ENCODE measurements at regions not wholly inside any gene's neighbourhood (a gene's known extent, or its start where the extent isn't known, plus 50 kb on each side); places are given as distances from the start of the nearest gene placed in this dataset.
"Not testable (repeated sequence)": the region's sequence is repeated elsewhere in the genome, so short reads cannot be mapped to it uniquely, and the experiment has no call there.

DNA sequence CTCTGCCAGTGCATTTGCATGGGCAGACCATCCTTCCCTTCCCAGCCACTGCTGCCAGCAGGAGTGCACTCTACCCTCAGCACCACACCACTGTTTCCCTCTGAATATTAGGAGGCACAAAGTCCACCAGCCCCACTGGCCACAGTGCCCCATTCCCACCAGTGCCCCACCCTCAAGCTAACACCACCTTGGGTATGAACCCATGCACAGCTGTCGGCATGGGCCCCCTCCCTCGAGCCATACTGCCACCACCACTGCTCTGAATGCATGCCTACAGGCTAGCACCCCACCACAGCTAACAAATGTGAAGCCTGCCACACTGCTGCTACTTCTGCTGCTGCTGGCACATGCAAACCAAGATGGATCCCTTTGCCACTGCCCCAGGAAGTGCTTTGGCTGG is 810.4 kb downstream of the TRAM1L1 start:
- DNase-seq: no peak

DNA sequence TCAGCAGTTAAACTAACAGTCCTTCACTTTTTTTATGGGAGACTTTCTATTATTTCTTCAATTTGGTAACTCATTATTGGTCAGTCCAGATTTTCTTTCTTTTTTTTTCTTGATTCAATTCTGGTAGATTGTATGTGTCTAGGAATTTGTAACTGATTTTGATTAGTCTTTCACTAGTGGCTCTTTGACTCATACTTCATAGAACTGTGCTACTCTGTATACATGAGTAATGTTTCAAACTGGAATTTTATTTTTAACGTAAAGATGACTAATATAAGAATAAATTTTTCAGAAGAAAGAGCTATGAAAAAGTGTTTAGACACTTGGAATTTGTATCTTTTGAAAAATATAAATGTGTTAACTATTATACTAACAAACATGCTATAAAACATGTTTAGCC is 813.0 kb downstream of the TRAM1L1 start:
- no peak for DNase-seq

DNA sequence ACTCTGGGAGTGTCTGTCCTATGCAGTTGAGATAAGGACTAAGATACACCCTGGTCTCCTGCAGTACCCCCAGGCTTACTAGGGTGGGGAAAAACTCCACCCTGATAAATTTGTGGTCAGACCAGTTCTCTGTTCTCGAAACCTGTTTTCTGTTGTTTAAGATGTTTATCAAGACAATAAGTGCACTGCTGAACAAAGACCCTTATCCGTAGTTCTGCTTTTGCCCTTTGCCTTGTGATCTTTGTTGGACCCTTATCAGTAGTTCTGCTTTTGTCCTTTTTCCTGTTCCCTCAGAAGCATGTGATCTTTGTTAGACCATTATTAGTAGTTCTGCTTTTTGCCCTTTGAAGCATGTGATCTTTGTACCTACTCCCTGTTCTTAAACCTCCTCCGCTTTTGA is 824.4 kb downstream of the TRAM1L1 start:
- peak; percentile 68 for DNase-seq

DNA sequence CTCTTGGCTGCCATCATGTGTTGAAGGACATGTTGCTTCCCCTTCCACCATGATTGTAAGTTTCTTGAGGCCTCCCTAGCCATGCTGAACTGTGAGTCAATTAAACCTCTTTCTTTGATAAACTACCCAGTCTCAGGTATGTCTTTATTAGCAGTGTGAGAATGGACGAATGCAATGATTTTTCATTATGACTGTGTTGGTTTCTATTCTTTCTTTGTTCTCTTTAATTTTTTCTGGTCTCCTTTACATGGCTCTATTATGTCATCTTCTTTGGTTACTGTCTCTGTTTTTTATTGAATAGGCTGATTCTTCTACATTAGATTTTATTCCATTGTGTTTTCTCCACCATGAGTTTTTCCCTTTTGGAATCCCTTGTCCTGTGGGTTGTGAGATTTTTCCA is 840.6 kb downstream of the TRAM1L1 start:
- no peak for DNase-seq

DNA sequence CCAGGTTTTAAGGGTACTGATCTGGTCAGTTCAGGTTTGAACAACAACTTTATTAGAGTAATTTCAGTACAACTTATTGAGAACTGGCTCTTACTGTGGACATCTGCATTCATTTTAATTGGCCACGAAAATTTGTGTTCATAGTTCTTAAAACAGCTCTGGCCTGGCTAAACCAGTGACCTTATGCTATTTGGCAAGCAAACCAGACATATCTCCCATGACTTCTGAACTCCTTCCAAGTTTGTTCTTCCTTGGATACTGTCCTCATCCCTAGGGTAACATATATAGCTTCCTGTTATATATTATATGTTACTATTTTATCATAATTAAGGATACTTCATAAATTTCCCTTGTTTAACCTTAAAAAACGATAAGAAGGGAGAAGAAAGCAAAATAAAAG is 841.9 kb downstream of the TRAM1L1 start:
- no peak for DNase-seq

DNA sequence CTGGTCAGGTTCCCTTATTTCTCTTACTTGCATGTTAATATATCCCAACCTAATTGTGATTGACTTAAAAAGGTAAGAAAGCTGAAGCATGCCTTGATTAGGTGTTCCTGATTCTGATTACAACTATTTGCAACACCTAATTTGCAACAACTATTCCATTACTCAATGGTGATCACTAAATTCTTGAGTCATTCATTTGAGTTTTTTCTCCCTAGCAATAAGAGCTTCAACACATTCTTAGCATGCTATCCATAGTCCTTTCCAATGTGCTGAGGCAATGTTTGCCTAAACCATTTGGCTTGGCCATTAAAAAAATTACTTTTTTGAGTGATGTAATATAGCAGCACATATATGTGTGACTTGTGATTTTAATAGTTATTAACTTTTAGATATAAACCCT is 851.4 kb downstream of the TRAM1L1 start:
- DNase-seq: no peak

DNA sequence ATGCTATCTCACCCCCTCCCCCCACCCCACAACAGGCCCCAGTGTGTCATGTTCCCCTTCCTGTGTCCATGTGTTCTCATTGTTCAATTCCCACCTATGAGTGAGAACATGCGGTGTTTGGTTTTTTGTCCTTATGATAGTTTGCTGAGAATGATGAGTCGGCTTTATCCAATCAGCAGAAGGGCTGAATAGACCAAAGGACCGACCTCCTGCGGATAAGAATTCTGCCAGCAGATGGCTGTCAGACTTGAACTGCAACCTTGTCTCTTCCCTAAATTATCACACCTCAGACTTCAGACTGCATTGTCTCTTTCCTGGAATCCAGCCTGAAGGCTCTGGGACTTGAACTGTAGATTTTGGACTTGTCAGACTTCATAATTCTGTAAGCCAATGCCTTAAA is 853.4 kb downstream of the TRAM1L1 start:
- not testable (repeated sequence) for DNase-seq

DNA sequence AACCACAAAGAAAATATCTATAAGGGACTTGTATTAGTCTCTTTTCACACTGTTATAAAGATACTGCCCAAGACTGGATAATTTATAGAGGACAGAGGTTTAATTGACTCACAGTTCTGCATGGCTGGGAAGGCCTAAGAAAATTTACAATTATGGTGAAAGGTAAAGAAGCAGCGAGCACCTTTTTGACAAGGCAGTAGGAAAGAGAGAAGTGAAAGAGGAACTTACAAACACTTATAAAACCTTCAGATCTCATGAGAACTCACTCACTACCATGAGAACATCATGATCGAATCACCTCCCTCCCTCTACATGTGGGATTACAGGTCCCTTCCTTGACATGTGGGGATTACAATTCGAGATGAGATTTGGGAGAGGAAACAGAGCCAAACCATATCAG is 856.0 kb downstream of the TRAM1L1 start:
- DNase-seq: no peak

DNA sequence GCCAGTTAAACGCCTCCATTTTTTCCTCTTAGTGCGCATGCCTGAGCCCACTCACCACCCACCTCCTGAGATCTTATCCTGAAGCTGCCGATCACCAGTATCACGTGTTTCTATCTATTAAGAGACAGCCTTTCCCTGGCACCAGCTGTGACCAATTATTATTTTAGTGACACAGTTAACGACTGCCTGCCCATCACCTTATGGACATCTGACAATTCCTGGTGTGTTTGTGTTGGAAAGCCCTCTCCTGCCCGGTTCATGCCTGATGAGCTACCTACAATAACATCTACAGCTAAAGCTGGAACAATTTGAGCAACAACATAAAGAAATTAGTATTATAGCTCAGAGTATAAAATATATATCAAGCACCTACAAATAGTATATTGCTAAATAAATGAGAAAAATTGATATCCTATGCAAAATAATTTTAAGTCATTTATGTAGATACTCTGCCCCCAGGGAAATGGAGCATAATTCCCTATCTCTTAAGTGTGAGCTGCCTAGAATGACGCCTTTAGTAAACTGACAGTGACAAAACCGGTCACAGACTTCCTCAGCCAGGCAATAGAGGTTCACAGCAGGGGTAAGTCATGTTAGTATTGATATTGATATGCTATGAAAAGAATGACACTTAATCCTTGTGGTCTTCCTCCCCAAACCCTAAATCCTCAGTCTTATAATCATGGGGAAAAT is 862.2 kb downstream of the TRAM1L1 start:
- DNase-seq: no peak

DNA sequence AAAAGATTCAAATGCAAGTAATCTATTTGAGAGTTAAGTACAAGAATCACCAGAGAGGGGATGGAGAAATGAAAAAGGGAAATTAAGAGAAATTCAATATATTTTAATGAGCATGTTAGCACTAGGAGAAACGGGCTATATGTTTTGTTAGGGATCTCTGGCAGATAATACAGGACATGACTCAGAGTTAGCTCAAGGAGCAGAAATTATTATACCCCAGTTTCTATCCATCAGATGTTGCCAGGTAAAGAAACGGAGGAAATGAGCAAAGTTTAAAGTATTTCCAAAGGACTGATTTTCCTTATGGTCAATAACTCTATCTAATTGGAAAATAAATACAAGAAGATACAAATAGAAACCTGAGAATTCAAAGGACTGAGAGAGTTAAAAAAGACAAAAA is 867.6 kb downstream of the TRAM1L1 start:
- no peak for DNase-seq

DNA sequence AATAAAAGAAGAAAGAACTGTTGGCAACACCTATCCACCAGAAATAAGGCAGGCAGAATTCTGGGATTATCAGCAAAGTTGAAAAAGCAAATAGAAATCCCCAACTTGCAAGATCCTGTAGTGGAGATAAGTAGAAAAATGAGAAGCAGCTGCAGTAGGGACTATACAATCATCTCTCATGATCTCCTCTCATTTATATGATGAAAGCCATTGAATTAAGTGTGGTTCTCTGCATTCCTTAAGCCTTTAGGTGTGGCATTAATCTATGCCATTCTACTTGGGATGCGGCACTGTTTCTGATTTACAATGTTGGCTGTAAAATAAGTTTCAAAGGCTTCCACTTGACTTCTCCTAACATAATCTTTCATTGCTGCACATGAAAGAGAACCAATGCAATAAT is 869.8 kb downstream of the TRAM1L1 start:
- no peak for DNase-seq

DNA sequence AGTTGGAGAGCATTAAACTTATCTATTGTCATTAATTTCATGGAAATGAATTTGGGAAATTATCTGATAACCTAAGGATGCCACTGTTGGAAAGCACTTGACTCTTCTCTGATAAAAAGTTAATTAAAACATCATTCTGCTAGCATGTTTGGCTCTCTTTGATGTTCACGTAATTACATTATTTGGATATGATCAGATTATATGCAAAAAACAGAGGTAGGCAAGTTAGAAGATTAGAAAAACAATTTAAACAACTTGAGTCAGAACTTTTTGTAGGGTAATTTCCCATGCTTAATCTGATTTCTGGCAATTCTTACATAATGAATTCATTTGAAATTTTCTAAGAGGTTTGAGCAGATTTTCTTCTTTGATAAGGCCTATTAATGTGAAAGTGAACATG is 882.9 kb downstream of the TRAM1L1 start:
- DNase-seq: no peak

DNA sequence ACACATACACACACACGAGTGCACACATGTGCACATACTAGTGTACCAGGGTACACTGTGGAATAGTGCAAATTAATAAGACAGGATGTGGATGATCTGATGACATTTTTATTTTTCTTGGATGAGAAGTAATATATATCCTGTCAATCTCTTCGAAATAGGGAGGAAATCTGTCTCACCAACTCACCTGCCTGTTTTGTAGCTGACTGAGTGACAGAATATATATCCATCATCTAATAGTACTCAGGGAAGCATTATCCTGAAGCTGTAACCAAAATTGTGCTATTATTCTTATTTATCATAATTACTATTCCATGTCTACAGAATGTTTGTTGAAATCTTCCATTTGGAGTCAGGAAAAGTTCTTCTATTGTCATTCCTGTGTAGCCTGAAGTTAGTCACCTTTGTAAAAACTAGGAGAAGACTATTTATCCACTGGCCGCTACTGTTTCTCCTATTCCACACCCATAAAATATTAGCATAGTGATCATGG is 888.0 kb downstream of the TRAM1L1 start:
- DNase-seq: no peak

DNA sequence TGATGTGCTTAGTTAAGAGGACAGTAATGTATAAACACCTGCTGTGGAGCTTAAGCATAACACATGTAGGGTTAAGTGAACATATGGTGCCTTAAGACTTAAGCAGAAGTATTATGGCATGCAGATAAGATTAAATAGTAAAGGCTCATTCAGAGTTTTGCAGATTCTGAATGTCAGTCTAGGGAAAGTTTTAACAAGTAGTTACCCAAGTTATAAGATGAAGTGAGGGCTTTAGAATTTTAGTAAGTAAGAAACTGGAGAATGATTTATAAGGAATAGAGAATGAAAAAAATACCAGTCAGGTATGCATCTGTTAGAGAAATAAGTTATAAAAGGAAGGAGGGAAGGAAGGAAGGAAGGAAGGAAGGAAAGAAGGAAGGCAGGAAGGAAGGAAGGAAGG is 902.1 kb downstream of the TRAM1L1 start:
- DNase-seq: no peak

DNA sequence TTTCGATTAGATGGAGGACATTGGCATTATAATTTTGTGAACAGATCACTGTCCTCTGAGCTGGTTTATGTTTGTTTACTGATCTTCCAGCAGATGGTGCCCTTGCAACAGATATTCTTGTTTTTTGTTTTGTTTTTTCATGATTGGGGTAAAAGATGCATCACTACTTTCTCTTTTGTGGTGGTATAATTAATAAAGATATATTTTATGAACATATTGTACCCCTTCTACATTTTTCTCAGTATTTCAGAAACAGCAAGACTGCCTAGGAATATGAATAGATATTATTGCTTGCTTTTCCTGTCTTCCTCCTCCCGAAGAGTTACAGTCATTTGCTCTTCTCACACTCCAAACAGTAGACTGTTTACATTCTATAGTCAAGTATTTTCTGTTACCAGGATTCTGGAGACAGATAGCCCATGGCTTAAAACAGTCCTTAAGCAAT is 905.2 kb downstream of the TRAM1L1 start:
- DNase-seq: peak; percentile 48

DNA sequence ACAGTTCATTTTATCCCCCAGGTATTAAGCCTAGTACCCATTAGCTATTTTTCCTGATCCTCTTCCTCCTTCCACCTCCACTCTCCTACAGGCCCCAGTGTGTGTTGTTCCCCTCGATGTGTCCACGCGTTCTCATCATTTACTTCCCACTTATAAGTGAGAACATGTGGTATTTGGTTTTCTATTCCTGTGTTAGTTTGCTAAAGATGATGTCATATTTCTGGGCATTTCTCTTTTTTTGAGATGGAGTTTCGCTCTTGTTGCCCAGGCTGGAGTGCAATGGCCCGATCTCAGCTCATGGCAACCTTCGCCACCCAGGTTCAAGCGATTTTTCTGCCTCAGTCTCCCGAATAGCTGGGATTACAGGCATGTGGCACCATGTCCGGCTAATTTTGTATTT is 934.0 kb downstream of the TRAM1L1 start:
- DNase-seq: not testable (repeated sequence)

DNA sequence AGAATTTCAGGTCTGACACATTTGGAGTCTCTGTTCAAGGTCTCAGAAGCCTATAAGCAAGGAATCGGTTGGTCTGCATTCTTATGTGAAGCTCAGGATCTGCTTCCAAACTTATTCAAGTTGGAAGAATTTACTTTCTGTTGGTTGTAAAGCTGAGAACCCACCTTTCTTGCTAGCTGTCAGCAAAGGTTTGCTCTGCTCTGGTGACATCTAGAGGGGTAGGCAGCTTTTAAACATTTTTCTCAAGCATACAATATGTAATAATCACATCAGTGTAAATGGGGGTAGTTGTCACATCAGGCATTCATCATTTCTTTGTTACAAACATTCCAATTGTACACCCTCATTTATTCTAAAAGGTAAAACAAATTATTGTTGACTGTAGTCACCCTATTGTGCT is 935.2 kb downstream of the TRAM1L1 start:
- no peak for DNase-seq

DNA sequence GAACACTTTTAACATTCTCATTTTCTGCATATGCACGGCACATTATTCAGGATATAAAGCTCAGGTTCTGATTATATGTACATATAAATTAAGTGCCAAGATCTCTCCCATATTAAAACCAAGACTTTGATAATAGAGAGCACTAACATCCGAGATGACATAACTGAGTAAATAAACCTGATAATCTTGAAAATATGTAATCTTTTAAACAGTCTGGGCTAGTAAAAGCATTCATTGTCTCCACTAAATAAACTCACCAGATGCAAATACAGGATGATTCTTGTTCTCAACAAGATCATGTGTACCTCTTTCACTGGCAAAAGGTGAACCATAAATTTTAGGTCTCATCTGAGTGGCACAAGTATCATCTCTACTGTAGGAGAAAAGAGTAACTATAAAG is 942.2 kb downstream of the TRAM1L1 start:
- DNase-seq: no peak

DNA sequence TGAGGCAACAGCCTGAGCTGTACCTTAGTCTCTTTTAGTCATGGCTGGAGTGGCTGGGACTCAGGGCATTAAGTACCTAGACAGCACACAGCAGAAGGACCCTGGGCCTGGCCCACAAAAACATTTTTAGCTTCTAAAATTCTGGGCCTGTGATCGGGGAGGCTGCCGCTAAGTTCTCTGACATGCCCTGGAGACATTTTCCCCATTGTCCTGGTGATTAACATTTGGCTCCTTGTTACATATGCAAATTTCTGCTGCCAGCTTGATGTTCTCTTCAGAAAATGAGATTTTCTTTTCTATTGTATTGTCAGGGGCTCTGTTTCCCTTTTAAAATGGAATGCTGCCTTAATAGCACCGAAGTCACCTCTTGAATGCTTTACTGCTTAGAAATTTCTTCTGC is 952.4 kb downstream of the TRAM1L1 start:
- no peak for DNase-seq

DNA sequence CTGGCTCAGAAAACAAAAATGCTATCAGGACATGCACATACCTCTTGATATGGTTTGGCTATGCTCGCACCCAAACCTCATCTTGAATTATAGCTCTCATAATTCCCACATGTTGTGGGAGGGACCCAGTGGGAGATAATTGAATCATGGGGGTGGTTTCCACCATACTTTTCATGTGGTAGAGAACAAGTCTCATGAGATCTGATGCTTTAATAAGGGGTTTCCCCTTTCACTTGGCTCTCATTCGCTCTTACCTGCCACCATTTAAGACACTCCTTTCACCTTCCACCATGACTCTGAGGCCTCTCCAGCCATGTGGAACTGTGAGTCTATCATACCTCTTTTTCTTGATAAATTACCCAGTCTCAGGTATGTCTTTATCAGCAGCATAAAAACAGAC is 958.6 kb downstream of the TRAM1L1 start:
- DNase-seq: no peak

DNA sequence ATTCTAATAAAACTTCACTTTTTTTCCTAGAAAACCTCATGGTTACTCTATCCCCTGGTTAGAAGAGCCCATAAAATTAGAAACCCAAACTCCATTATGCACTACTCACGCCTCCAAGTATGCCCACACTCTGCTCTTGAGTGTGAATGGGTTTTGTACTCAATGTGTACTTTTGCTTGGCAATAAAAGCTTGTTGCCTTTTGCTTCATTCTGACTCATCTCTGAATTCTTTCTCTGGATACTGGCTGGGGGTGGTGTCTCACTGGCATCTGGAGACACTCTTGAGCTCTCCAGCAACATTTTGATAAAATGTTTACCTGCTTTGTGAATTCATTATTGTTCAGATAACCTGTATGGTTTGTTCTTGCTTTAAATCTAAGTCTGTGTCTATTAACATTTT is 963.3 kb downstream of the TRAM1L1 start:
- no peak for DNase-seq

DNA sequence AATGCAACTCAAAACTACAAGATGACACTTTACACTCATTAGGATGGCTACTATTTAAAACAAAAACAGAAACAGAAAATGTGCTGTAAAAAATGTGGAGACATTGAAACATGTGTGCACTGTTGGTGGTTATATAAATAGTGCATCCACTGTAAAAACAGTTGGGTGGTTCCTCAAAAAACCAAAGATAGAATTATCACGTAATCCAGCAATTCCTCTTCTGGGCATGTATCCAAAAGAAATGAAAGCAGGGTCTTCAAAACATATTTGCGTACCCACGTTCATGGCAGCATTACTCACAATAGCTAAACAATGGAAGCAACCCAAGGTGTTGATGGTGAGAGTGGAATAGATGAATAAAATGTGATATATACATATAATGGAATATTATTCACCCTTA is 967.2 kb downstream of the TRAM1L1 start:
- DNase-seq: no peak

DNA sequence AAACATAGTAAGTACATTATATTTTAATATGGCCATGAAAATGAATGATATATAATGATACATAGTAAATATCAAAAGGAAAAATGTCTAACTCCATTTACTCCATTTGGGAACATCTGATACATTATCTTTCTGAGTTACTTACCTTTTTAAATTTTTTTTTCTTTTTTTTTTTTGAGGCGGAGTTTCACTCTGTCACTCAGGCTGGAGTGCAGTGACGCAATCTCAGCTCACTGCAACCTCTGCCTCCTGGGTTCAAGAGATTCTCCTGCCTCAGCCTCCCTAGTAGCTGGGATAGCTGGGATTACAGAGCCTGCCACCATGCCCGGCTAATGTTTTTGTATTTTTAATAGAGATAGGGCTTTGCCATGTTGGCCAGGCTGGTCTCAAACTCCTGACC is 972.5 kb downstream of the TRAM1L1 start:
- DNase-seq: not testable (repeated sequence)

DNA sequence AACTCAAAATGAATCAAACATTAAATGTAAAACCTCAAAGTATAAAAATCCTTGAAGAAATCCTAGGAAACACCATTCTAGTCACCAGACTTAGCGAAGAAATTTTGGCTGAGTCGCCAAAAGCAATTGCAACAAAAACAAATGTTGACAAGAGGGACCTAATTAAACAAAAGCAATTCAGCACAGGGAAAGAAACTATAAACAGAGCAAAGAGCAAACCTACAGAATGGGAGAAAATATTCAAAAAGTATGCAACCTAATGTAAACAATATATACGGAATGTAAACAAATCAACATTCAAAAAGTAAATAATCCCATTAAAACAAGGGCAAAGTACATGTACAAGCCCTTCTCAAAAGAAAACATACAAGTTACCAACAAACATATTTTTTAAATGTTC is 974.7 kb downstream of the TRAM1L1 start:
- DNase-seq: no peak

DNA sequence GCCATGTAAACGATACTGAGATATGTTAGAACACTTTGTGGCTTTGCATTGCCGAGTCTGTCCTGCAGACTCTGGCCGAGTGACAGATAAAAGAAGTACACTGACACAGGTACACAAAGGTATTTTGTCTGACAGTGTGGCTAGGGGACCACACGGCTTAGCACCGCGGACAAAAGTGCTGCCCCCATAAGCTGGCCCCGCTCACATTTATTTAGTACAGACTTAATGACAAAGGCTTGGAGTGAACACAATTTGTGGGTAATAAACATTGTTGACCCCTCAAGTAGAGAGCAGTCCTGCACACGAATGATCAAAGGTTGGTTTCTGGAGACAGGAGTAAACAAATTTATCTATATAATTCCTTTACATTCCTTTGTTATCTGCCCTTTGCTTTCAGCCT is 976.8 kb downstream of the TRAM1L1 start:
- DNase-seq: no peak
